C4-2B (cell line): ENCODE measurements at regions not wholly inside any gene's neighbourhood (a gene's known extent, or its start where the extent isn't known, plus 50 kb on each side); places are given as distances from the start of the nearest gene placed in this dataset.

ENCODE experiments used
- H3K27ac ChIP-seq: fragments of 450-650 bp; 2 replicates; pipeline ENCODE4 v1.5.1; 2017
- CTCF ChIP-seq: fragments of 450-650 bp; conservative IDR thresholded peaks from 2 replicates; pipeline ENCODE4 v1.5.1; 2017; ENCODE audit warnings: mild to moderate bottlenecking
- ZFX ChIP-seq: fragments of 450-650 bp; IDR thresholded peaks from 2 replicates; pipeline ENCODE4 v1.6.1; 2017

GRCh38 chr1:98351561-98351960, 310.0 kb upstream of the SNX7 start:
- TF ChIP-seq ZFX (no peak), CTCF (no peak)
- H3K27ac ChIP-seq: no peak overlapping the region

- TF ChIP-seq ZFX: no peak
- no peak for TF ChIP-seq CTCF
- no peak overlapping the region for H3K27ac ChIP-seq
Observed at GRCh38 chr1:98345417-98345816, 316.1 kb upstream of the SNX7 start.

GRCh38 chr1:98344731-98345130, 316.8 kb upstream of the SNX7 start:
- H3K27ac ChIP-seq: no peak overlapping the region
- TF ChIP-seq ZFX (no peak), CTCF (no peak)

- TF ChIP-seq CTCF (no peak), ZFX (no peak)
- H3K27ac ChIP-seq: no peak overlapping the region
Observed at GRCh38 chr1:98342566-98342965, 319.0 kb upstream of the SNX7 start.

GRCh38 chr1:98340511-98340910, 321.0 kb upstream of the SNX7 start:
- TF ChIP-seq CTCF (no peak), ZFX (no peak)
- H3K27ac ChIP-seq: no peak overlapping the region

- no peak overlapping the region for H3K27ac ChIP-seq
- TF ChIP-seq CTCF: no peak
- no peak for TF ChIP-seq ZFX
Observed at GRCh38 chr1:98336472-98337083, 324.9 kb upstream of the SNX7 start.

- H3K27ac ChIP-seq: no peak overlapping the region
- TF ChIP-seq ZFX: no peak
- no peak for TF ChIP-seq CTCF
Observed at GRCh38 chr1:98333936-98334335, 327.6 kb upstream of the SNX7 start.
